ENCODE measurements at regions not wholly inside any gene's neighbourhood (a gene's known extent, or its start where the extent isn't known, plus 50 kb on each side); places are given as distances from the start of the nearest gene placed in this dataset.
"Not testable (repeated sequence)": the region's sequence is repeated elsewhere in the genome, so short reads cannot be mapped to it uniquely, and the experiment has no call there.

GRCh38 chr6:140653972-140654371 is 1279.5 kb upstream of the CITED2 start:
- DNase-seq: no peak
- intact Hi-C loops (cut with DNase I; ENCODE audit: low total_unique reads): no loop called here
- Histone ChIP-seq H3K4me1 (no peaks in the 10 kb centered on the region), H3K27ac (no peak overlapping the region), H3K36me3 (ENCODE audit: low read depth, missing control alignments) (no peaks in the 10 kb centered on the region), H3K4me3 (no peak overlapping the region), H3K9me3 (no peaks in the 10 kb centered on the region), H3K27me3 (no peaks in the 10 kb centered on the region)
- TF ChIP-seq POLR2A (IDR thresholded peaks at IDR 0.05) (no peak), CTCF (IDR thresholded peaks at IDR 0.05) (no peak)

GRCh38 chr6:140653506-140653905 is 1279.1 kb upstream of the CITED2 start:
- Histone ChIP-seq H3K4me1 (no peaks in the 10 kb centered on the region), H3K4me3 (no peak overlapping the region), H3K36me3 (ENCODE audit: low read depth, missing control alignments) (no peaks in the 10 kb centered on the region), H3K27ac (no peak overlapping the region), H3K9me3 (no peaks in the 10 kb centered on the region), H3K27me3 (no peaks in the 10 kb centered on the region)
- intact Hi-C loops (cut with DNase I; ENCODE audit: low total_unique reads): no loop called here
- no peak for TF ChIP-seq CTCF (IDR thresholded peaks at IDR 0.05)
- TF ChIP-seq POLR2A (IDR thresholded peaks at IDR 0.05): no peak
- DNase-seq: no peak

GRCh38 chr6:140649502-140649901 is 1275.1 kb upstream of the CITED2 start:
- H3K4me3 ChIP-seq; H3K36me3 ChIP-seq (ENCODE audit: low read depth, missing control alignments); DNase-seq; H3K27me3 ChIP-seq; H3K9me3 ChIP-seq; intact Hi-C loops (cut with DNase I; ENCODE audit: low total_unique reads); H3K4me1 ChIP-seq; H3K27ac ChIP-seq: not testable (repeated sequence)
- WGBS, 2 donors: 89 to 90% methylated on average over 3 of the region's 3 CpGs

- DNase-seq; H3K27ac ChIP-seq; H3K4me1 ChIP-seq; H3K27me3 ChIP-seq; H3K4me3 ChIP-seq; H3K36me3 ChIP-seq (ENCODE audit: low read depth, missing control alignments); H3K9me3 ChIP-seq; intact Hi-C loops (cut with DNase I; ENCODE audit: low total_unique reads): not testable (repeated sequence)
These were observed 1272.9 kb upstream of the CITED2 start for GRCh38 chr6:140647322-140647721.

- intact Hi-C loops (cut with DNase I; ENCODE audit: low total_unique reads): no loop called here
- DNase-seq: no peak
- Histone ChIP-seq H3K36me3 (ENCODE audit: low read depth, missing control alignments) (no peaks in the 10 kb centered on the region), H3K27me3 (no peaks in the 10 kb centered on the region), H3K4me3 (no peak overlapping the region), H3K27ac (no peak overlapping the region), H3K9me3 (no peaks in the 10 kb centered on the region), H3K4me1 (no peaks in the 10 kb centered on the region)
- WGBS, 2 donors: 93% methylated on average over 2 of the region's 2 CpGs
- no peak for TF ChIP-seq CTCF (IDR thresholded peaks at IDR 0.05)
- TF ChIP-seq POLR2A (IDR thresholded peaks at IDR 0.05): no peak
These were observed 1269.6 kb upstream of the CITED2 start for GRCh38 chr6:140644017-140644416.

GRCh38 chr6:140641412-140641811 is 1267.0 kb upstream of the CITED2 start:
- Histone ChIP-seq H3K27ac (no peak overlapping the region), H3K36me3 (ENCODE audit: low read depth, missing control alignments) (no peaks in the 10 kb centered on the region), H3K4me3 (no peak overlapping the region), H3K4me1 (no peaks in the 10 kb centered on the region), H3K9me3 (no peaks in the 10 kb centered on the region), H3K27me3 (no peaks in the 10 kb centered on the region)
- intact Hi-C loops (cut with DNase I; ENCODE audit: low total_unique reads): no loop called here
- TF ChIP-seq CTCF (IDR thresholded peaks at IDR 0.05) (no peak), POLR2A (IDR thresholded peaks at IDR 0.05) (no peak)
- no peak for DNase-seq
